ENCODE measurements at regions not wholly inside any gene's neighbourhood (a gene's known extent, or its start where the extent isn't known, plus 50 kb on each side); places are given as distances from the start of the nearest gene placed in this dataset.

DNA sequence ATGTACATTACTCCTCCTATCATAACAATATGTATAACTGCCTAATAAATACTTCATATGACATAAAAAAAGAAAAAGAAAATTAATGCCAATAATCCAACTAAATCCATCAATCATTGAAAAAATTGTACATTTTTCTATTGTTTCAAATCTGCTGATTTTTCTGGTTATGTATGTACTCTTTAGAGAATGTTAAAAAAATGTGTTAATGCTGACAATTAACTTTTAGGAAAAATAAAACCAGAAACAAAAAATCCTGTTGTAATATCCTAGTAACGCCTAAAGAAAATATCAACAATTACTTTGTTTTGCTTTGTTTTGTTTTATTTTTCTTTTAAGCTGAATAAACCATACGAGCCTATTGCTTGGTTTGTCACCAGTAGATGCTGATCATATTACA is 213.9 kb upstream of the USP25 start:
- TF ChIP-seq POLR2A (IDR thresholded peaks at IDR 0.05) (no peak), CTCF (IDR thresholded peaks at IDR 0.05) (no peak)

Data from breast epithelium (tissue), 3 donors.